Heart right ventricle (tissue), 16 donors: ENCODE measurements at regions not wholly inside any gene's neighbourhood (a gene's known extent, or its start where the extent isn't known, plus 50 kb on each side); places are given as distances from the start of the nearest gene placed in this dataset.
A peak's percentile ranks its signal among the peaks of the same experiment; 100 is the strongest.

ENCODE experiments used
- ATAC-seq, 8 donors: fragments of 200-7000 bp; cut with Tn5 transposase; one replicate each; pipeline ENCODE4 v1.9.1; 2020; ENCODE audit warnings: mild to moderate bottlenecking in 8 of 8, moderate library complexity in 8 of 8, moderate number of reproducible peaks in 1 of 8
- DNase-seq, 2 donors: peaks; one replicate each; pipeline ENCODE4 v3.0.0-alpha.2; 2020
- H3K27ac ChIP-seq, 10 donors: fragments of 200-600 bp; sonication (generic) in 2 of 10; one replicate each; pipeline versions ENCODE4 v1.5.0 to v1.8.0; 2020 to 2022; ENCODE audit warnings: mild to moderate bottlenecking in 3 of 10
- H3K27me3 ChIP-seq, 7 donors: fragments of 200-600 bp; one replicate each; pipeline ENCODE4 v1.8.0; 2021 to 2022; ENCODE audit warnings: mild to moderate bottlenecking in 2 of 7
- H3K36me3 ChIP-seq, 9 donors: fragments of 200-600 bp; sonication (generic) in 1 of 9; one replicate each; pipeline versions ENCODE4 v1.5.0 to v1.8.0; 2020 to 2022; ENCODE audit warnings: mild to moderate bottlenecking in 2 of 9
- H3K4me1 ChIP-seq, 9 donors: fragments of 200-600 bp; sonication (generic) in 1 of 9; one replicate each; pipeline versions ENCODE4 v1.5.0 to v1.8.0; 2020 to 2022; ENCODE audit warnings: mild to moderate bottlenecking in 4 of 9
- H3K4me3 ChIP-seq, 10 donors: fragments of 200-600 bp; sonication (generic) in 2 of 10; one replicate each; pipeline versions ENCODE4 v1.5.0 to v1.8.0; 2020 to 2022; ENCODE audit warnings: mild to moderate bottlenecking in 7 of 10, moderate library complexity in 2 of 10
- H3K9me3 ChIP-seq, 11 donors: fragments of 200-600 bp in 10 of 11; sonication (generic) in 2 of 11; one replicate each; pipeline versions ENCODE4 v1.5.0 to v1.8.0; 2013 to 2022; ENCODE audit warnings: mild to moderate bottlenecking in 2 of 11, control low read depth in 1 of 11, moderate library complexity in 1 of 11
- WGBS, 2 donors: extraction: QIAGEN DNeasy Blood & Tissue Kit; methylation state at CpG; one replicate each; pipeline ENCODE4 v1.1.7; 2013; ENCODE audit warnings: inconsistent platforms in 1 of 2; 5-methylcytosine and 5-hydroxymethylcytosine counted together
- intact Hi-C, 10 donors: fragments of 100-400 bp; cut with DNase I; formaldehyde crosslinking; loops; one replicate each; pipeline versions ENCODE4 v1.11.1 to v1.14.2; 2022
- TF ChIP-seq, protein P1 (sequence below), 9 donors: fragments of 200-600 bp; sonication (generic) in 2 of 9; IDR thresholded peaks; one replicate each; pipeline versions ENCODE4 v1.5.0 to v1.8.0; 2021 to 2022; ENCODE audit warnings: antibody characterized with exemption in 9 of 9, mild to moderate bottlenecking in 5 of 9, moderate library complexity in 1 of 9
- donor health status: Arrhythmogenic right ventricular cardiomyopathy.
- donor health status: ischemic (EF 13 %, LVEDD 7.1; RV severe dilation, severe dysfunction).
- donor health status: healthy with polysubstance abuse.
- donor health status: DM: no; HTN: yes; CAD: no.
- donor health status: DM: no; HTN: no; CAD: no.
- donor health status: ischemic (EF 25% LVEDD 6.9; RV normal size, moderate dysfunction).
- donor health status: ischemic (EF 25% LVEDD 5.7; RV mildly dilated, moderate dysfunction).
- donor health status: healthy.
- donor health status: DM: yes; HTN: yes; CAD: no.
- donor health status: Ischemic cardiomyopathy.
- donor health status: ischemic (EF 35%, LVEDD 5.7; RV mildly dilated, moderate dysfunction).
- donor health status: nonischemic (EF 11% LVEDD 7.7; RV severe dilation, severe dysfunction).
- donor health status: DM: yes; HTN: yes; CAD: no.
- donor health status: PGD.
- donor health status: ischemic (EF 29% LVEDD 5.4; RV normal size, mild dysfunction).
- donor health status: nonischemic (EF 23%, LVEDD 6.1; RV moderate dilation, normal function).

DNA sequence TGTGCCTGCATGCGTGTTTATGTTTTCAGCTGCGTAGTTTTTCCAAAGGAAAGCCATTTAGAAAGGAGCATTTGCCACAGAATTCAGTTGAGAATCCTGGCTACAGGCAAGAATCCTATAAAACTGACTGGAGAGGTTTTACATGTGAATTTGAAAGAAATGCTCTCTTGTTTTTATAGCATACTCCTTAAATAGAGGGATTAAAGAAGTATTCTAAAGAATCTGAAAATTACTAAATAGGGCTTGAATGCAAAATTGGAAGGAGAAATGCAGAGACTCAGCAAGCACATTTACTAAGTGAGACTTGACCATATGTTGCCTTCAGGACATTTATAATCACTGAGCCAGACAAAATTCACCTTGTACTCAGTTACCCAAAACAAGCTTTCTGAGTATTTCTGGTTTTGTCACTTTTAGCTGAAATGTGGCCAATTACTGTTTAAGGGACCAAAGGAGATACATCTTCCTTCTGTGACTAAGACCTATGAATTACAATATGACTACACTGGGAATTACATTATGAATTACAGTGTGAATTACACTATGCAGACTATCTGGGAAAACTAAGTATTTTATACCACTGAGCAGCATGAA, 107.4 kb upstream of the ASCC3 start:
- peaks cover 0 to 27% (median 0%) of the 10 kb centered on the region in 11 donors for H3K9me3 ChIP-seq
- no peak overlapping the region for H3K27ac ChIP-seq
- DNase-seq: no peak
- ATAC-seq: no peak
- intact Hi-C loops: no loop called here
- peaks cover 0 to 1% (median 0%) of the 10 kb centered on the region in 9 donors for H3K4me1 ChIP-seq
- H3K4me3 ChIP-seq: no peak overlapping the region
- TF ChIP-seq, protein P1, sequence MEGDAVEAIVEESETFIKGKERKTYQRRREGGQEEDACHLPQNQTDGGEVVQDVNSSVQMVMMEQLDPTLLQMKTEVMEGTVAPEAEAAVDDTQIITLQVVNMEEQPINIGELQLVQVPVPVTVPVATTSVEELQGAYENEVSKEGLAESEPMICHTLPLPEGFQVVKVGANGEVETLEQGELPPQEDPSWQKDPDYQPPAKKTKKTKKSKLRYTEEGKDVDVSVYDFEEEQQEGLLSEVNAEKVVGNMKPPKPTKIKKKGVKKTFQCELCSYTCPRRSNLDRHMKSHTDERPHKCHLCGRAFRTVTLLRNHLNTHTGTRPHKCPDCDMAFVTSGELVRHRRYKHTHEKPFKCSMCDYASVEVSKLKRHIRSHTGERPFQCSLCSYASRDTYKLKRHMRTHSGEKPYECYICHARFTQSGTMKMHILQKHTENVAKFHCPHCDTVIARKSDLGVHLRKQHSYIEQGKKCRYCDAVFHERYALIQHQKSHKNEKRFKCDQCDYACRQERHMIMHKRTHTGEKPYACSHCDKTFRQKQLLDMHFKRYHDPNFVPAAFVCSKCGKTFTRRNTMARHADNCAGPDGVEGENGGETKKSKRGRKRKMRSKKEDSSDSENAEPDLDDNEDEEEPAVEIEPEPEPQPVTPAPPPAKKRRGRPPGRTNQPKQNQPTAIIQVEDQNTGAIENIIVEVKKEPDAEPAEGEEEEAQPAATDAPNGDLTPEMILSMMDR (IDR thresholded peaks at IDR 0.05): no peak
- H3K36me3 ChIP-seq: no peaks in the 10 kb centered on the region
- 88 to 90% methylated on average over 2 of the region's 2 CpGs for WGBS, 2 donors
- no peaks in the 10 kb centered on the region for H3K27me3 ChIP-seq

DNA sequence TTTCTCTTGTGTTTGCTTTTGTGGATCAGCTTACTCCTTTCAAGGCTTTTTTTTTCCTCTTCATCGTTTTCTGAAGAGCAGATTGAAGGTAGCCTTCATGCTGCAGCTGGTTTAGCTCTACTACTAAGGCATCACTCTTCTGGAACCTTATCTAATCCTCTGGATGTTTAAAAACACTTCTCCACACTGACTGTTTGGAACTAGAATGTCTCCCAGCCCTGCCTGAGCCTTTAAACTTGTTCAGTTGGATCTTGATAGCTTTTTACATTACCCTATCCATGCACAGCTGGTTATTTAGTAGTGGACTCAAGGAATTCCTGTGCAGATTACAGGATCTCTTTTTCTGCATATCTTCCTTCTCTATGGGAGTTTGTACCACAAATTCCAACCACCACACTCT, 108.9 kb upstream of the ASCC3 start:
- TF ChIP-seq, protein P1 (IDR thresholded peaks at IDR 0.05): no peak
- no peak overlapping the region for H3K27ac ChIP-seq
- no peak overlapping the region for H3K4me3 ChIP-seq
- no peaks in the 10 kb centered on the region for H3K36me3 ChIP-seq
- 13 to 16% methylated on average over 1 of the region's 1 CpG for WGBS, 2 donors
- ATAC-seq (peak in 1 of 8 donors; percentile 53), DNase-seq (no peak)
- intact Hi-C loops: no loop called here
- H3K9me3 ChIP-seq: peaks cover 0 to 14% (median 0%) of the 10 kb centered on the region in 11 donors
- no peaks in the 10 kb centered on the region for H3K27me3 ChIP-seq
- peaks cover 0 to 12% (median 0%) of the 10 kb centered on the region in 9 donors for H3K4me1 ChIP-seq

DNA sequence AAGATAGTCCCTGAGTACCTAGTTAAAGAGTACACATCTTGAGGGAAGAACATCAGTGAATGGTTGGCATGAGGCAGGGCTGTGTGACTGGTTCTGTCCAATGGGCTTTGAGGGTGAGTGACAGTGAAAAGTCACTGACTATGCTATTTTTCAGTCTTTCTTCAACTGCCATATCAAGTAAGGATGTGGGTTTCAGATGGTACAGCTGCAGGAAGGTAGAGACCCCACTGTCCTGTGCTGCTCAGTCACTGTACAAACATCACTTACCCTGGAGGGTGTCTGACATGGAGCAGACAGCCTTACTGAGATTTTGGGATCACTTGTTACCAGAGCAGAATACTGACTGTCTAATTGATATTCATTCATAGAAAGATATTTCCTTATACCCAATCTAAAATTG, 115.3 kb upstream of the ASCC3 start:
- Histone ChIP-seq H3K27ac (no peak overlapping the region), H3K9me3 (peaks cover 0 to 13% (median 0%) of the 10 kb centered on the region in 11 donors), H3K4me3 (no peak overlapping the region), H3K27me3 (no peaks in the 10 kb centered on the region), H3K4me1 (peaks cover 0 to 12% (median 0%) of the 10 kb centered on the region in 9 donors), H3K36me3 (no peaks in the 10 kb centered on the region)
- TF ChIP-seq, protein P1 (IDR thresholded peaks at IDR 0.05): no peak
- intact Hi-C loops: no loop called here
- DNase-seq (no peak), ATAC-seq (no peak)

DNA sequence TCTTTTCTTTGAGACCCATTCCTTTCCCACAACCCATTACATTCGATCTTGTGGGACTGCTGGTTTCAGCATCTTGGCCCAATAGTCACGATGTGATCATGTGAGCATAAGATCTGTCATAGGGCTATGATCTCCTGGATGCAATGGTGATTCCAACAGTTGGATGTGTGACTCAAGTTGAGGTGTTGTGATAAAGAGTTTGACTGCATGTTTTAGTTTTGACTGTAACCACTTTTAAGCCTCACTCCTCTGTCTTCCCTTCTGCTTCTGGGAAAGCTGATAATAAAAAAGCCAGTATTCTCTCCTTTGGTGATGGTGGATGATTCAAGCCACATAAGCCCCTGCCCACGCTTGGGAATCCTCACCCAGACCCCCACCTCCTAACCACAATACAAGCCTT, 117.0 kb upstream of the ASCC3 start:
- no peak for DNase-seq
- WGBS, 2 donors: 77 to 80% methylated on average over 3 of the region's 3 CpGs
- ATAC-seq: no peak

More for the DNA sequence above, 117.0 kb upstream of the ASCC3 start:
- H3K4me3 ChIP-seq: no peak overlapping the region
- no peaks in the 10 kb centered on the region for H3K36me3 ChIP-seq
- peaks cover 0 to 12% (median 0%) of the 10 kb centered on the region in 9 donors for H3K4me1 ChIP-seq
- no peaks in the 10 kb centered on the region for H3K27me3 ChIP-seq
- H3K9me3 ChIP-seq: peaks cover 0 to 8% (median 3%) of the 10 kb centered on the region in 11 donors
- H3K27ac ChIP-seq: no peak overlapping the region
- intact Hi-C loops: no loop called here
- TF ChIP-seq, protein P1 (IDR thresholded peaks at IDR 0.05): no peak
